DND-41 (cell line): ENCODE measurements at regions not wholly inside any gene's neighbourhood (a gene's known extent, or its start where the extent isn't known, plus 50 kb on each side); places are given as distances from the start of the nearest gene placed in this dataset.

Source experiments
- EZH2 ChIP-seq: IDR thresholded peaks from 3 replicates; pipeline ENCODE4 v1.6.1; 2012; ENCODE audit warnings: borderline replicate concordance, low read depth, mild to moderate bottlenecking, moderate library complexity, low read length, inconsistent platforms; ENCODE audit not compliant: severe bottlenecking
- TF ChIP-seq, protein P1 (sequence below): IDR thresholded peaks from 2 replicates; pipeline ENCODE4 v1.5.1; 2012; ENCODE audit warnings: borderline replicate concordance, low read length, moderate library complexity, mild to moderate bottlenecking; ENCODE audit not compliant: poor library complexity, severe bottlenecking; ENCODE audit errors: extremely low read depth

DNA sequence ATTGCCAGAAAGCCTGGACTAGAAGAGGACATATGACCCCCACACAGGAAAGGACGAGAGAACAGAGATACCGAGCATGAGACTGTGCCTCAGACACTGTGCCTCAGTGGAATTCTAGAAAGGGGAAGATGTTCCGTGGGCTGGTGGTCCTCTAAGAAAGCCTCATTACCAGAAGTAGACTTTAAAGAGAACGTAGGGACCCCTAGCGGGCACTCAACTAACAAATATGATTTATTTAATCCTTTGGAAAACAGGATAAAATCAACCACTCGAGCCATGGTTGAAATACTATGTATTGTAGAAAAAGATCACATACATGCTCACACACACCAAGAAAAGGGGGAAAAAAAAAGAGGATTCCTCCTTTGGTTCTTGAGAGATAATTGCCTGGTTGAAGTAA lies 701.2 kb upstream of the SORCS1 start:
- no peak for TF ChIP-seq EZH2
- TF ChIP-seq, protein P1, sequence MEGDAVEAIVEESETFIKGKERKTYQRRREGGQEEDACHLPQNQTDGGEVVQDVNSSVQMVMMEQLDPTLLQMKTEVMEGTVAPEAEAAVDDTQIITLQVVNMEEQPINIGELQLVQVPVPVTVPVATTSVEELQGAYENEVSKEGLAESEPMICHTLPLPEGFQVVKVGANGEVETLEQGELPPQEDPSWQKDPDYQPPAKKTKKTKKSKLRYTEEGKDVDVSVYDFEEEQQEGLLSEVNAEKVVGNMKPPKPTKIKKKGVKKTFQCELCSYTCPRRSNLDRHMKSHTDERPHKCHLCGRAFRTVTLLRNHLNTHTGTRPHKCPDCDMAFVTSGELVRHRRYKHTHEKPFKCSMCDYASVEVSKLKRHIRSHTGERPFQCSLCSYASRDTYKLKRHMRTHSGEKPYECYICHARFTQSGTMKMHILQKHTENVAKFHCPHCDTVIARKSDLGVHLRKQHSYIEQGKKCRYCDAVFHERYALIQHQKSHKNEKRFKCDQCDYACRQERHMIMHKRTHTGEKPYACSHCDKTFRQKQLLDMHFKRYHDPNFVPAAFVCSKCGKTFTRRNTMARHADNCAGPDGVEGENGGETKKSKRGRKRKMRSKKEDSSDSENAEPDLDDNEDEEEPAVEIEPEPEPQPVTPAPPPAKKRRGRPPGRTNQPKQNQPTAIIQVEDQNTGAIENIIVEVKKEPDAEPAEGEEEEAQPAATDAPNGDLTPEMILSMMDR: no peak
